ENCODE measurements at regions not wholly inside any gene's neighbourhood (a gene's known extent, or its start where the extent isn't known, plus 50 kb on each side); places are given as distances from the start of the nearest gene placed in this dataset.

DNA sequence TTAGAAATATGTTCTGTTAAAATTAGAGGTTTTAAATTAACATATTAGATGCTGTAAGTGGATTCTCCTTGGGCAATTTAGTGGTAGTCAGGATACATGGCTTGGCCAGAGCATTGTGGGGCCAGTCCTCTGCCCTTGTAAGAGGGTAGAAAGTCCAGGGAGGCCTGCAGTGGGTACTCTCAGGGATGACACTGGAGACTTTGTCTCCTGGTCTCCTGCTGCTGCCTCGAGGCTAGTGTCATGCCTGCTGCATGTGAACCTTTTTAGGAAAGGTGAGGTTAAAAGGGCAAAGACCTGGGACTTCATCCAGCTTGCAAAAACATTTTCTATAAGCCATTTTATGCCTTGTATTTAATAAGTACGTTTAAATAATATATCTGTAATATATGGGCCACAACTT is 96.8 kb upstream of the PROK2 start:
- H3K4me1 Mint-ChIP-seq: peaks cover 45% of the 10 kb centered on the region
- H3K27me3 Mint-ChIP-seq (ENCODE audit: insufficient read depth, low read depth): peaks cover 5% of the 10 kb centered on the region

DNA sequence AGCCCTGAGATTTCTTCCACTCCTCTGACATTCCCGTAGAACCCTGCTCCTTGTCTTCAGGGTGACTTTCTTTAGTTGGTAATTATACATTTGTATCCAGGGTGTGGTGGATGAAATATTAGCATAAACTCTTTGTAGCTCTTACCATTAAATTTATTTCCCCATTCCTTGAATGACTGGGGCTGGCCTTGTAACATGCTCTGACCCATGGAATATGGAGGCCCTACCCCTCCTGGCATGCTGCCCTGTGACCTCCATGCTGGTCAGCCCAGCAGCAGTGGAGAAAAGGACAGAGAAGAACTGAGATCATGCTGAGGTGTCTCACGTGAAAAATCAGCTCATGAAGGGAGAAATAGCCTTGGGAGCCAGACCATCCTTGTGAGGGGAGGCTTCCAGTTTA is 96.1 kb upstream of the PROK2 start:
- Histone ChIP-seq H3K27me3 (no peaks in the 10 kb centered on the region), H3K9me3 (ENCODE audit: low read depth) (no peaks in the 10 kb centered on the region), H2AFZ (replicated peaks) (no peak overlapping the region), H3F3A (ENCODE audit: low read depth) (peaks cover 23% of the 10 kb centered on the region), H3K79me2 (ENCODE audit: low read depth) (no peaks in the 10 kb centered on the region), H4K20me1 (ENCODE audit: low read depth) (no peaks in the 10 kb centered on the region), H3K4me2 (no peak overlapping the region), H3K9ac (no peak overlapping the region), H3K4me3 (no peak overlapping the region), H3K36me3 (no peaks in the 10 kb centered on the region), H3K27ac (no peak overlapping the region), H3K4me1 (peaks cover 33% of the 10 kb centered on the region)
- H3K27me3 Mint-ChIP-seq (ENCODE audit: insufficient read depth, low read depth): peaks cover 10% of the 10 kb centered on the region
- H3K4me3 Mint-ChIP-seq: no peak overlapping the region
- peaks cover 50% of the 10 kb centered on the region for H3K4me1 Mint-ChIP-seq
- peaks cover 10% of the 10 kb centered on the region for H3K9me3 Mint-ChIP-seq
- H3K27ac Mint-ChIP-seq: no peak overlapping the region
- no peaks in the 10 kb centered on the region for H3K36me3 Mint-ChIP-seq
- DNase-seq (ENCODE audit: low spot score): no peak
- TF ChIP-seq, protein P1, sequence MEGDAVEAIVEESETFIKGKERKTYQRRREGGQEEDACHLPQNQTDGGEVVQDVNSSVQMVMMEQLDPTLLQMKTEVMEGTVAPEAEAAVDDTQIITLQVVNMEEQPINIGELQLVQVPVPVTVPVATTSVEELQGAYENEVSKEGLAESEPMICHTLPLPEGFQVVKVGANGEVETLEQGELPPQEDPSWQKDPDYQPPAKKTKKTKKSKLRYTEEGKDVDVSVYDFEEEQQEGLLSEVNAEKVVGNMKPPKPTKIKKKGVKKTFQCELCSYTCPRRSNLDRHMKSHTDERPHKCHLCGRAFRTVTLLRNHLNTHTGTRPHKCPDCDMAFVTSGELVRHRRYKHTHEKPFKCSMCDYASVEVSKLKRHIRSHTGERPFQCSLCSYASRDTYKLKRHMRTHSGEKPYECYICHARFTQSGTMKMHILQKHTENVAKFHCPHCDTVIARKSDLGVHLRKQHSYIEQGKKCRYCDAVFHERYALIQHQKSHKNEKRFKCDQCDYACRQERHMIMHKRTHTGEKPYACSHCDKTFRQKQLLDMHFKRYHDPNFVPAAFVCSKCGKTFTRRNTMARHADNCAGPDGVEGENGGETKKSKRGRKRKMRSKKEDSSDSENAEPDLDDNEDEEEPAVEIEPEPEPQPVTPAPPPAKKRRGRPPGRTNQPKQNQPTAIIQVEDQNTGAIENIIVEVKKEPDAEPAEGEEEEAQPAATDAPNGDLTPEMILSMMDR (IDR thresholded peaks at IDR 0.05): no peak
- TF ChIP-seq EZH2phosphoT487 (IDR thresholded peaks at IDR 0.05): no peak
- no peak for TF ChIP-seq EZH2 (IDR thresholded peaks at IDR 0.05)

More for the DNA sequence above, 96.8 kb upstream of the PROK2 start:
- H3F3A ChIP-seq (ENCODE audit: low read depth): peaks cover 26% of the 10 kb centered on the region
- H3K4me2 ChIP-seq: no peak overlapping the region
- H3K36me3 ChIP-seq: no peaks in the 10 kb centered on the region
- H3K4me3 ChIP-seq: no peak overlapping the region
- no peak for DNase-seq (ENCODE audit: low spot score)
- no peak for TF ChIP-seq EZH2phosphoT487 (IDR thresholded peaks at IDR 0.05)
- no peak for TF ChIP-seq EZH2 (IDR thresholded peaks at IDR 0.05)
- no peaks in the 10 kb centered on the region for H3K79me2 ChIP-seq (ENCODE audit: low read depth)
- no peak overlapping the region for H3K9ac ChIP-seq
- Mint-ChIP-seq H3K4me3 (no peak overlapping the region), H3K9me3 (peaks cover 10% of the 10 kb centered on the region), H3K27ac (no peak overlapping the region), H3K36me3 (no peaks in the 10 kb centered on the region)
- peaks cover 37% of the 10 kb centered on the region for H3K4me1 ChIP-seq
- no peaks in the 10 kb centered on the region for H3K9me3 ChIP-seq (ENCODE audit: low read depth)
- no peaks in the 10 kb centered on the region for H4K20me1 ChIP-seq (ENCODE audit: low read depth)
- no peak overlapping the region for H3K27ac ChIP-seq
- H3K27me3 ChIP-seq: no peaks in the 10 kb centered on the region
- no peak overlapping the region for H2AFZ ChIP-seq (replicated peaks)

DNA sequence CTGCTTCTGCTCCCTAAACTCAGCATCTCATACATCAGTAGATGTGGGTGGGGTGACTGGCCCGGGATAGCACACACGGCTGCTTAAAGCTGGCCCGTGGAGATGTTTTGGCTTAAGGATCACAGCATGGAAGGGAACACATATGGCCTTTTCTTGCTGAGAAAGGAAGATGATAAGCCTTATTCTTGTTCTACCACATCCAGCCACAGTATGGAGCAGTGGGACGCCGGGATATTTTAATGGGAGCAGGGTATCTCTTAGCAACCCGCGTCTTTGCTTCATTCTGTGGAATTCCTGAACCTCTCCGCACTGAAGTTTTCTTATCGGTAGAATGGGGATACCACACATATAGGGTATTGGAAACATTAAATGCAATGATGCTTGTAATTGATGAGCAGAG is 94.1 kb upstream of the PROK2 start:
- Mint-ChIP-seq H3K9me3 (peaks cover 10% of the 10 kb centered on the region), H3K4me1 (peaks cover 42% of the 10 kb centered on the region), H3K27me3 (ENCODE audit: insufficient read depth, low read depth) (peaks cover 14% of the 10 kb centered on the region), H3K4me3 (no peak overlapping the region), H3K36me3 (no peaks in the 10 kb centered on the region), H3K27ac (no peak overlapping the region)
- peak; percentile 41 for DNase-seq (ENCODE audit: low spot score)
- no peak overlapping the region for H3K4me3 ChIP-seq
- no peak overlapping the region for H3K4me2 ChIP-seq
- no peaks in the 10 kb centered on the region for H3K27me3 ChIP-seq
- TF ChIP-seq EZH2phosphoT487 (IDR thresholded peaks at IDR 0.05): no peak
- TF ChIP-seq, protein P1 (IDR thresholded peaks at IDR 0.05): peak; percentile 33
- no peaks in the 10 kb centered on the region for H3K9me3 ChIP-seq (ENCODE audit: low read depth)
- no peaks in the 10 kb centered on the region for H3K36me3 ChIP-seq
- peaks cover 16% of the 10 kb centered on the region for H3F3A ChIP-seq (ENCODE audit: low read depth)
- H3K27ac ChIP-seq: no peak overlapping the region
- H2AFZ ChIP-seq (replicated peaks): no peak overlapping the region
- H3K79me2 ChIP-seq (ENCODE audit: low read depth): no peaks in the 10 kb centered on the region
- H3K4me1 ChIP-seq: peaks cover 22% of the 10 kb centered on the region
- no peak overlapping the region for H3K9ac ChIP-seq
- no peaks in the 10 kb centered on the region for H4K20me1 ChIP-seq (ENCODE audit: low read depth)

DNA sequence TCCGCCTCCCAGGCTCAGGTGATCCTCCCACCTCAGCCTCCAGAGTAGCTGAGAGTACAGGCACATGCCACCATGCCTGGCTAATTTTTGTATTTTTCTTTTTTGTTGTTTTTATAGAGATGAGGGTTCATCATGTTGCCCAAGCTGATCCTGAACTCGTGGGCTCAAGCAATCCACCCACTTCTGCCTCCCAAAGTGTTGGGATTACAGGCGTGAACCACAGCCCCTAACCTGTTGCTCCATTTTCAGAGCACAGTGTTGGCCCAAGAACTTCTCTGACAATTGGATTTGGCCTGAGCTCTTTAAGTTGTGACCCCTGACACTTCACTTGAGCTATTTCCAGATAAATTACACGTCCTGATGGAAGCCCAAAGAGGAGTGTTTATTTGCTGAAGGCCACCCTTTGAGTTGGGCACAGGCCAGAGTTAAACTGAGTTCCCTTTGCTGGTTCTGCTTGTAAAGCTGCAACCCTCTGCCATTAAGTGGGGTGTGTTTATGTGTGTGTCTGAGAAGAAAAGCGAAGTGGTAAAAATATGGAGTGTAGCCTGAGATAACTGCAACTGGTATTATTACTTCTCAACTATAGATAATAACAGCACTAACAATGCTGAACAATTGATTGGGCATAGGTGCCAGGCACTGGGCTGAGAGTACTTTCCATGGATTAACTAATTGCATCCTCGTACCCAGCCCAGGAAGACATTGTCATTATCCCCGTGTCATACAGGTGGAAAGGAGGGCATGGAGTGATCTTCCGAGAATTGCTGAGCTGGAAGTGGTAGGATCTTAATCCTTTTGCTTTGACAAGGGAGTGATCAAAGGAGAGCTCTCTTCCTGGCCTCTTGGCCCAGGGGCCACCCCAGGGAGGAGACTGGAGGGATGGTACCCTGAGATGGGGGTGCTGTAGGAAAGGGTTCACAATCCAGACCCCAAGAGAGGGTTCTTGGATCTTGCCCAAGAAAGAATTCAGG is 91.5 kb upstream of the PROK2 start:
- Histone ChIP-seq H2AFZ (replicated peaks) (no peak overlapping the region), H3K27ac (no peak overlapping the region), H3K9ac (no peak overlapping the region), H3K4me1 (peaks cover 14% of the 10 kb centered on the region), H3K79me2 (ENCODE audit: low read depth) (no peaks in the 10 kb centered on the region), H3K36me3 (no peaks in the 10 kb centered on the region), H3F3A (ENCODE audit: low read depth) (peaks cover 13% of the 10 kb centered on the region), H3K27me3 (no peaks in the 10 kb centered on the region), H3K9me3 (ENCODE audit: low read depth) (no peaks in the 10 kb centered on the region), H3K4me3 (no peak overlapping the region), H3K4me2 (no peak overlapping the region), H4K20me1 (ENCODE audit: low read depth) (no peaks in the 10 kb centered on the region)
- Mint-ChIP-seq H3K9me3 (peaks cover 10% of the 10 kb centered on the region), H3K4me3 (no peak overlapping the region), H3K36me3 (no peaks in the 10 kb centered on the region), H3K27ac (no peak overlapping the region), H3K4me1 (peaks cover 42% of the 10 kb centered on the region), H3K27me3 (ENCODE audit: insufficient read depth, low read depth) (peaks cover 14% of the 10 kb centered on the region)
- TF ChIP-seq EZH2phosphoT487 (IDR thresholded peaks at IDR 0.05) (no peak), EZH2 (IDR thresholded peaks at IDR 0.05) (peak; percentile 4)
- TF ChIP-seq, protein P1 (IDR thresholded peaks at IDR 0.05): no peak
- DNase-seq (ENCODE audit: low spot score): no peak
